Brain microvascular endothelial cell (primary cell): ENCODE measurements at regions not wholly inside any gene's neighbourhood (a gene's known extent, or its start where the extent isn't known, plus 50 kb on each side); places are given as distances from the start of the nearest gene placed in this dataset.

Experiments
- DNase-seq: peaks from one replicate; pipeline ENCODE4 v3.0.0-alpha.2; 2020
- H3K27ac ChIP-seq: fragments of 250-450 bp; sonication (Bioruptor Pico); 2 replicates; pipeline ENCODE4 v1.5.1; 2020; ENCODE audit warnings: mild to moderate bottlenecking, moderate library complexity
- H3K27me3 ChIP-seq: fragments of 250-450 bp; sonication (Bioruptor Pico); replicated peaks from 2 replicates; pipeline ENCODE4 v1.5.1; 2020; ENCODE audit warnings: mild to moderate bottlenecking
- H3K36me3 ChIP-seq: fragments of 250-450 bp; sonication (Bioruptor Pico); replicated peaks from 2 replicates; pipeline ENCODE4 v1.5.1; 2020; ENCODE audit warnings: mild to moderate bottlenecking
- H3K4me3 ChIP-seq: 2 replicates; pipeline ENCODE4 v1.5.1; 2011; ENCODE audit warnings: low read depth, mild to moderate bottlenecking, control low read depth, low read length, moderate library complexity
- CTCF ChIP-seq: IDR thresholded peaks from 2 replicates; pipeline ENCODE4 v1.5.1; 2011; ENCODE audit warnings: low read depth, mild to moderate bottlenecking, moderate library complexity, low read length, control low read depth, inconsistent platforms; ENCODE audit errors: missing control alignments
- in situ Hi-C: cut with HindIII; loops from 2 replicates; pipeline ENCODE4 v1.10.0; 2017; ENCODE audit warnings: low sequenced_read_pairs, low pct_ligation_motif_present

GRCh38 chr6:19107468-19107867, 720.3 kb downstream of the RNF144B start:
- Histone ChIP-seq H3K36me3 (no peaks in the 10 kb centered on the region), H3K27ac (no peak overlapping the region), H3K4me3 (no peak overlapping the region), H3K27me3 (no peaks in the 10 kb centered on the region)
- TF ChIP-seq CTCF = no peak
- no peak for DNase-seq
- in situ Hi-C loops = no loop called here

DNA sequence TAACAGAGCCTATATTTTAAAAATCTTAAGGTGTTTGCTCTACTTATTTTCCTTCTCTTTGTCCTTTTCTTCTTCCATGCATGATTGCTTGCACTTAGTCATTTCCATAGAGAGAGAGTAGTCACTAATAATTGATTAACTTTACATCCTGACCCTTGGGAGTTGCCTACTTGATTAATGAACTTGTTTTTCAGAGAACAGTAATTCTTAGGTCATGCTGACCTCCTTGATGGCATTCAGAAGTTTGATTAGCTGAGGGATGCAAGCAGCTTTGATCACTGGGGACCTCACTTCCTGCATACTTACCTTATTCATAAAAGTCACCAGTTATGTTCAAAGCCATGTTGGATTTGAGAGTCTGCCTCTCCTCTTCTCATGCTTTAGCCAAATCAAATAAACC, 715.6 kb upstream of the ID4 start:
- Histone ChIP-seq H3K36me3 (no peaks in the 10 kb centered on the region), H3K4me3 (no peak overlapping the region), H3K27ac (no peak overlapping the region), H3K27me3 (no peaks in the 10 kb centered on the region)
- DNase-seq = no peak
- TF ChIP-seq CTCF = no peak
- in situ Hi-C loops = no loop called here

DNA sequence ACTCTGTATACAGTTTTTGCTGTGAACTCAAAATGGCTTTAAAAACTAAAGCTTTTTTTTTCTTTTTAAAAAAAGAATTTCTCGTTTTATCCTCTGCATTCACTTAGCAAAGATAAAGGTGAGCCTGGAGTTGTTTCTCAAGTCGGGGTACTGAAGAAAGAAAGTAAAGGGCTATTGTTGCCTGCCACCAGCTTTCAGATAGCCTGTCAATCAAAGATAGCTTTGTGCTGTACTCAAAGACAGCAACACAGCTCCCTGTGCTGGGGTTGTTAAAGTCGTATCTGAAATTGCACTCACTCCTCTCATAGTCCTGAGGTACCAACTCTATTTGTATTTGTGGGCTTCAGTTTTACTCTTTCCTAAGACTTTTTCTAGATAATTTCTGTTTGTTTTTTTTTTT, 710.1 kb upstream of the ID4 start:
- no peaks in the 10 kb centered on the region for H3K27me3 ChIP-seq
- in situ Hi-C loops = no loop called here
- no peak for DNase-seq
- no peak overlapping the region for H3K4me3 ChIP-seq
- no peak for TF ChIP-seq CTCF
- H3K27ac ChIP-seq = no peak overlapping the region
- no peaks in the 10 kb centered on the region for H3K36me3 ChIP-seq

DNA sequence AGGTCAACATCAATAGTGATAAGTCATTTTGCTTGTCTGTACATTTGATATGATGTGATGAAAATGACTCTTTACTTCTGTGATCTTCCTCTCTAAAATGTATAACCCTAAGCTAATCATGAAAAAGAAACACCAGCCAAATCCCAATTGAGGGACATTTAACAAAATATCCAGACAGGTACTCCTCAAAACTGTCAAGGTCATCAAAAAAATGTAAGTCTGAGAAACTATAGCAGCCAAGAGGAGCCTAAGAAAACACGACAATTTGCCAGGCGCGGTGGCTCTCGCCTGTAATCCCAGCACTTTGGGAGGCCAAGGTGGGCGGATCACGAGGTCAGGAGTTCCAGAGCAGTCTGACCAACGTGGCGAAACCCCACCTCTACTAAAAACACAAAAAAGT, 708.5 kb upstream of the ID4 start:
- H3K36me3 ChIP-seq = no peaks in the 10 kb centered on the region

DNA sequence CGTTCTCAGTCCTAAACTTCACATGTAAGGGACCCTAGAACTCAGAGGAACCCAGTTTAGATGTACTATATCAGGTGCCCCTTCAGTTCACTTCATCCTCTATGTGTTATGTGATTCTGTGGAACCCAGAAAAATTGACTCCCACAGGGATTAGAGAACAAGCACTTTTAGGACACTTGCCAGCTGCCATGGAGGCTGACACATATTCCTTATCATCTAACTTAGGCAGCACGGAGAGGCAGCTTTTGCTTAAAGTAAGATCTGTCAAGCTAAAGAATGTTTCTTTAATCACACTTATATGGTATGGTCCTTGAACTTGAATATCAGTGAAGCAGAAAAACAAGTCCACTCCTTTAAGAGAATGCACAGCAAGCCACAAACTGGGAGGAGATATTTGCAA, 701.5 kb upstream of the ID4 start:
- H3K4me3 ChIP-seq = no peak overlapping the region
- in situ Hi-C loops = no loop called here
- TF ChIP-seq CTCF = no peak

More for the DNA sequence above, 708.5 kb upstream of the ID4 start:
- in situ Hi-C loops = no loop called here
- Histone ChIP-seq H3K27me3 (no peaks in the 10 kb centered on the region), H3K27ac (no peak overlapping the region), H3K4me3 (no peak overlapping the region)
- no peak for DNase-seq
- TF ChIP-seq CTCF = no peak

DNA sequence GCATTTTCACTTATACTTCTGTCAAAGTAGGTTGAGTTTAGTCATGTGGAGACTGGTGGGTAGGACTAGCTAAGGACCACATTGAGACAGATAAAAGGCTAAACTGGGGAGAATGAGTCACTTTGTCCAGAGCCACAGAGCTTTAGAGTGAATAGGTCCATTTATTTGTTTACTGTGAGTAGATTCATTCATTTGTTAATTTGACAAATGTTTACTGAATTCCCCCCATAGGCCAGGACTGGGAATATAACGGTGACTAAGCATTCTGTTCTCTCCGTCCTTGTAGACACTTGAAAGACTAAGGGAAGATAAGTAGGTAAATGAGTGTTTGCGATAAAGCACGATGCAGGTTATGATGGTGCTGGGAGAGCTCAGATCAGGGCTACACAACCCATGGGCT, 699.7 kb upstream of the ID4 start:
- no peak for DNase-seq
- H3K27ac ChIP-seq = no peak overlapping the region

More for the DNA sequence above, 701.5 kb upstream of the ID4 start:
- peak; percentile 40 for DNase-seq
- H3K27me3 ChIP-seq = no peaks in the 10 kb centered on the region
- H3K36me3 ChIP-seq = no peaks in the 10 kb centered on the region
- H3K27ac ChIP-seq = no peak overlapping the region

More for the DNA sequence above, 699.7 kb upstream of the ID4 start:
- in situ Hi-C loops = no loop called here
- TF ChIP-seq CTCF = no peak
- H3K4me3 ChIP-seq = no peak overlapping the region
- H3K27me3 ChIP-seq = no peaks in the 10 kb centered on the region
- no peaks in the 10 kb centered on the region for H3K36me3 ChIP-seq
